ENCODE measurements at regions not wholly inside any gene's neighbourhood (a gene's known extent, or its start where the extent isn't known, plus 50 kb on each side); places are given as distances from the start of the nearest gene placed in this dataset.

GRCh38 chr11:13119941-13120520 is 110.9 kb downstream of the RASSF10 start:
- no peak for TF ChIP-seq CTCF (IDR thresholded peaks at IDR 0.05; ENCODE audit: control extremely low read depth in 1 of 3, insufficient read depth in 1 of 3, low read depth in 1 of 3, low read length in 3 of 3)
- TF ChIP-seq ASH2L (IDR thresholded peaks at IDR 0.05; ENCODE audit: low read length) = no peak
- TF ChIP-seq EZH2 (IDR thresholded peaks at IDR 0.05; ENCODE audit: low read depth, low read length, severe bottlenecking) = no peak
- TF ChIP-seq, protein P1, sequence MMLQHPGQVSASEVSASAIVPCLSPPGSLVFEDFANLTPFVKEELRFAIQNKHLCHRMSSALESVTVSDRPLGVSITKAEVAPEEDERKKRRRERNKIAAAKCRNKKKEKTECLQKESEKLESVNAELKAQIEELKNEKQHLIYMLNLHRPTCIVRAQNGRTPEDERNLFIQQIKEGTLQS (IDR thresholded peaks at IDR 0.05; ENCODE audit: insufficient read depth, low read depth, low read length) = no peak
- no peak for TF ChIP-seq POLR2AphosphoS5 (IDR thresholded peaks at IDR 0.05; ENCODE audit: low read depth, low read length)
- no peak for TF ChIP-seq ATF2 (IDR thresholded peaks at IDR 0.05; ENCODE audit: low read length)
- no peak for TF ChIP-seq CHD2 (IDR thresholded peaks at IDR 0.05; ENCODE audit: low read length)
- TF ChIP-seq CEBPB (IDR thresholded peaks at IDR 0.05; ENCODE audit: low read depth, low read length) = no peak
- TF ChIP-seq RFX5 (IDR thresholded peaks at IDR 0.05; ENCODE audit: borderline replicate concordance, low read depth, low read length) = no peak
- no peak for TF ChIP-seq SP2 (IDR thresholded peaks at IDR 0.05; ENCODE audit: low read length)
- TF ChIP-seq EP300 (IDR thresholded peaks at IDR 0.05; ENCODE audit: borderline replicate concordance in 1 of 2, low read depth in 2 of 2, low read length in 2 of 2) = no peak
- TF ChIP-seq JUND (IDR thresholded peaks at IDR 0.05; ENCODE audit: low read length) = no peak
- no peak for TF ChIP-seq SIX5 (IDR thresholded peaks at IDR 0.05; ENCODE audit: low read depth, low read length)
- no peak for TF ChIP-seq BRCA1 (IDR thresholded peaks at IDR 0.05; ENCODE audit: low read depth, low read length)
